Heart left ventricle (tissue), 13 donors: ENCODE measurements at regions not wholly inside any gene's neighbourhood (a gene's known extent, or its start where the extent isn't known, plus 50 kb on each side); places are given as distances from the start of the nearest gene placed in this dataset.

Experiments used
- POLR2A ChIP-seq, 2 donors: fragments of 450-650 bp; IDR thresholded peaks; one replicate each; pipeline ENCODE4 v1.6.1; 2017; ENCODE audit warnings: antibody characterized with exemption in 2 of 2, mild to moderate bottlenecking in 2 of 2, moderate library complexity in 2 of 2
- TF ChIP-seq, protein P1 (sequence below), 12 donors: fragments of 200-600 bp; sonication (generic) in 4 of 12; IDR thresholded peaks; one replicate each; pipeline versions ENCODE4 v1.5.0 to v1.8.0; 2018 to 2022; ENCODE audit warnings: antibody characterized with exemption in 12 of 12, mild to moderate bottlenecking in 5 of 12
- donor health status: ischemic (EF 13 %, LVEDD 7.1; RV severe dilation, severe dysfunction).
- donor health status: DM: no; HTN: yes; CAD: no.
- donor health status: DM: no; HTN: no; CAD: no.
- donor health status: ischemic (EF 25% LVEDD 6.9; RV normal size, moderate dysfunction).
- donor health status: ischemic (EF 25% LVEDD 5.7; RV mildly dilated, moderate dysfunction).
- donor health status: ischemic (EF 35%, LVEDD 5.7; RV mildly dilated, moderate dysfunction).
- donor health status: nonischemic (EF 11% LVEDD 7.7; RV severe dilation, severe dysfunction).
- donor health status: DM: yes; HTN: yes; CAD: no.
- donor health status: PGD.
- donor health status: ischemic (EF 29% LVEDD 5.4; RV normal size, mild dysfunction).
- donor health status: nonischemic (EF 23%, LVEDD 6.1; RV moderate dilation, normal function).

DNA sequence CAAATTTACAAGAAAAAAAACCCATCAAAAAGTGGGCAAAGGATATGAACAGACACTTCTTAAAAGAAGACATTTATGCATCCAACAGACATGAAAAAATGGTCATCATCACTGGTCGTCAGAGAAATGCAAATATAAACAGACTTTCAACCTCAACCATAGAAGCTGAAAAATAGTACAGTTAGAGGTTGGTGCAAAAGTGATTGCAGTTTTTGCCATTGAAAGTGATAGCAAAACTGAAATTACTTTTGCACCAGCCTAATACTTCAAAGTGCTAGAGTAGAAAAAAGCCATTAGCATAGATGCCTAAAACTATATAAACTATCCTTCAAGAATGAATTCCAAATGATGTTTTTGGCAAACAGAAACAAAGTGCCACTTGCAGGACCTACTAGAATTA, 365.8 kb upstream of the DPYD start:
- TF ChIP-seq, protein P1, sequence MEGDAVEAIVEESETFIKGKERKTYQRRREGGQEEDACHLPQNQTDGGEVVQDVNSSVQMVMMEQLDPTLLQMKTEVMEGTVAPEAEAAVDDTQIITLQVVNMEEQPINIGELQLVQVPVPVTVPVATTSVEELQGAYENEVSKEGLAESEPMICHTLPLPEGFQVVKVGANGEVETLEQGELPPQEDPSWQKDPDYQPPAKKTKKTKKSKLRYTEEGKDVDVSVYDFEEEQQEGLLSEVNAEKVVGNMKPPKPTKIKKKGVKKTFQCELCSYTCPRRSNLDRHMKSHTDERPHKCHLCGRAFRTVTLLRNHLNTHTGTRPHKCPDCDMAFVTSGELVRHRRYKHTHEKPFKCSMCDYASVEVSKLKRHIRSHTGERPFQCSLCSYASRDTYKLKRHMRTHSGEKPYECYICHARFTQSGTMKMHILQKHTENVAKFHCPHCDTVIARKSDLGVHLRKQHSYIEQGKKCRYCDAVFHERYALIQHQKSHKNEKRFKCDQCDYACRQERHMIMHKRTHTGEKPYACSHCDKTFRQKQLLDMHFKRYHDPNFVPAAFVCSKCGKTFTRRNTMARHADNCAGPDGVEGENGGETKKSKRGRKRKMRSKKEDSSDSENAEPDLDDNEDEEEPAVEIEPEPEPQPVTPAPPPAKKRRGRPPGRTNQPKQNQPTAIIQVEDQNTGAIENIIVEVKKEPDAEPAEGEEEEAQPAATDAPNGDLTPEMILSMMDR (IDR thresholded peaks at IDR 0.05): no peak
- no peak for TF ChIP-seq POLR2A (IDR thresholded peaks at IDR 0.05)
